ENCODE measurements at regions not wholly inside any gene's neighbourhood (a gene's known extent, or its start where the extent isn't known, plus 50 kb on each side); places are given as distances from the start of the nearest gene placed in this dataset.

- no peaks in the 10 kb centered on the region for H3K79me2 ChIP-seq (ENCODE audit: insufficient read depth, low read length)
- ATAC-seq (ENCODE audit: insufficient read depth, low read depth) (no peak), DNase-seq (no peak)
- no peak overlapping the region for H3K9ac ChIP-seq (ENCODE audit: low read depth, low read length)
- no peaks in the 10 kb centered on the region for H3K36me3 ChIP-seq (ENCODE audit: insufficient read depth, low read length)
- H3K27me3 ChIP-seq (ENCODE audit: insufficient read depth, low read length, poor library complexity): peaks cover 2% of the 10 kb centered on the region
- H3K9me3 ChIP-seq (ENCODE audit: insufficient read depth, low read length, severe bottlenecking): no peaks in the 10 kb centered on the region
- H3K4me2 ChIP-seq (ENCODE audit: insufficient read depth, low read length): no peak overlapping the region
- no peaks in the 10 kb centered on the region for H4K20me1 ChIP-seq (ENCODE audit: insufficient read depth, low read length)
- TF ChIP-seq CTCF (IDR thresholded peaks at IDR 0.05; ENCODE audit: borderline replicate concordance, extremely low read depth, low read length, poor library complexity, severe bottlenecking): no peak
- no peak for TF ChIP-seq EZH2 (IDR thresholded peaks at IDR 0.05; ENCODE audit: borderline replicate concordance, low read depth, low read length, severe bottlenecking)
- H2AFZ ChIP-seq (ENCODE audit: low read depth, low read length): no peak overlapping the region
- H3K27ac ChIP-seq (ENCODE audit: low read length): no peak overlapping the region
- H3K4me3 ChIP-seq (ENCODE audit: low read depth in 1 of 2, low read length in 2 of 2): no peak overlapping the region
- no peaks in the 10 kb centered on the region for H3K4me1 ChIP-seq (ENCODE audit: insufficient read depth, low read length)
Observed at GRCh38 chr5:145637396-145637795, 197.7 kb downstream of the PRELID2 start.

GRCh38 chr5:145636371-145636770, 198.8 kb downstream of the PRELID2 start:
- H3K79me2 ChIP-seq (ENCODE audit: insufficient read depth, low read length): no peaks in the 10 kb centered on the region
- H3K9me3 ChIP-seq (ENCODE audit: insufficient read depth, low read length, severe bottlenecking): no peaks in the 10 kb centered on the region
- H3K27me3 ChIP-seq (ENCODE audit: insufficient read depth, low read length, poor library complexity): peaks cover 2% of the 10 kb centered on the region
- H3K27ac ChIP-seq (ENCODE audit: low read length): no peak overlapping the region
- no peak overlapping the region for H3K4me2 ChIP-seq (ENCODE audit: insufficient read depth, low read length)
- no peak overlapping the region for H3K4me3 ChIP-seq (ENCODE audit: low read depth in 1 of 2, low read length in 2 of 2)
- no peak overlapping the region for H2AFZ ChIP-seq (ENCODE audit: low read depth, low read length)
- no peak overlapping the region for H3K9ac ChIP-seq (ENCODE audit: low read depth, low read length)
- no peaks in the 10 kb centered on the region for H3K36me3 ChIP-seq (ENCODE audit: insufficient read depth, low read length)
- no peak for TF ChIP-seq EZH2 (IDR thresholded peaks at IDR 0.05; ENCODE audit: borderline replicate concordance, low read depth, low read length, severe bottlenecking)
- TF ChIP-seq CTCF (IDR thresholded peaks at IDR 0.05; ENCODE audit: borderline replicate concordance, extremely low read depth, low read length, poor library complexity, severe bottlenecking): no peak
- H3K4me1 ChIP-seq (ENCODE audit: insufficient read depth, low read length): no peaks in the 10 kb centered on the region
- DNase-seq: no peak
- no peaks in the 10 kb centered on the region for H4K20me1 ChIP-seq (ENCODE audit: insufficient read depth, low read length)
- ATAC-seq (ENCODE audit: insufficient read depth, low read depth): no peak

- no peaks in the 10 kb centered on the region for H3K9me3 ChIP-seq (ENCODE audit: insufficient read depth, low read length, severe bottlenecking)
- H3K4me1 ChIP-seq (ENCODE audit: insufficient read depth, low read length): no peaks in the 10 kb centered on the region
- no peaks in the 10 kb centered on the region for H3K36me3 ChIP-seq (ENCODE audit: insufficient read depth, low read length)
- H3K27ac ChIP-seq (ENCODE audit: low read length): no peak overlapping the region
- H3K9ac ChIP-seq (ENCODE audit: low read depth, low read length): no peak overlapping the region
- no peak overlapping the region for H3K4me2 ChIP-seq (ENCODE audit: insufficient read depth, low read length)
- DNase-seq (no peak), ATAC-seq (ENCODE audit: insufficient read depth, low read depth) (no peak)
- H3K4me3 ChIP-seq (ENCODE audit: low read depth in 1 of 2, low read length in 2 of 2): no peak overlapping the region
- TF ChIP-seq EZH2 (IDR thresholded peaks at IDR 0.05; ENCODE audit: borderline replicate concordance, low read depth, low read length, severe bottlenecking) (no peak), CTCF (IDR thresholded peaks at IDR 0.05; ENCODE audit: borderline replicate concordance, extremely low read depth, low read length, poor library complexity, severe bottlenecking) (no peak)
- peaks cover 2% of the 10 kb centered on the region for H3K27me3 ChIP-seq (ENCODE audit: insufficient read depth, low read length, poor library complexity)
- H2AFZ ChIP-seq (ENCODE audit: low read depth, low read length): no peak overlapping the region
- H4K20me1 ChIP-seq (ENCODE audit: insufficient read depth, low read length): no peaks in the 10 kb centered on the region
- no peaks in the 10 kb centered on the region for H3K79me2 ChIP-seq (ENCODE audit: insufficient read depth, low read length)
Observed at GRCh38 chr5:145633474-145633873, 201.7 kb downstream of the PRELID2 start.

- no peak overlapping the region for H3K4me3 ChIP-seq (ENCODE audit: low read depth in 1 of 2, low read length in 2 of 2)
- H3K9me3 ChIP-seq (ENCODE audit: insufficient read depth, low read length, severe bottlenecking): no peaks in the 10 kb centered on the region
- no peak overlapping the region for H3K9ac ChIP-seq (ENCODE audit: low read depth, low read length)
- ATAC-seq (ENCODE audit: insufficient read depth, low read depth): no peak
- H3K36me3 ChIP-seq (ENCODE audit: insufficient read depth, low read length): no peaks in the 10 kb centered on the region
- H3K4me1 ChIP-seq (ENCODE audit: insufficient read depth, low read length): no peaks in the 10 kb centered on the region
- no peak overlapping the region for H2AFZ ChIP-seq (ENCODE audit: low read depth, low read length)
- no peak for DNase-seq
- no peak overlapping the region for H3K27ac ChIP-seq (ENCODE audit: low read length)
- H3K4me2 ChIP-seq (ENCODE audit: insufficient read depth, low read length): no peak overlapping the region
- H4K20me1 ChIP-seq (ENCODE audit: insufficient read depth, low read length): no peaks in the 10 kb centered on the region
- H3K27me3 ChIP-seq (ENCODE audit: insufficient read depth, low read length, poor library complexity): peaks cover 2% of the 10 kb centered on the region
- H3K79me2 ChIP-seq (ENCODE audit: insufficient read depth, low read length): no peaks in the 10 kb centered on the region
- no peak for TF ChIP-seq EZH2 (IDR thresholded peaks at IDR 0.05; ENCODE audit: borderline replicate concordance, low read depth, low read length, severe bottlenecking)
- no peak for TF ChIP-seq CTCF (IDR thresholded peaks at IDR 0.05; ENCODE audit: borderline replicate concordance, extremely low read depth, low read length, poor library complexity, severe bottlenecking)
Observed at GRCh38 chr5:145632701-145633100, 202.4 kb downstream of the PRELID2 start.
